Upper lobe of left lung (tissue), 6 donors: ENCODE measurements at regions not wholly inside any gene's neighbourhood (a gene's known extent, or its start where the extent isn't known, plus 50 kb on each side); places are given as distances from the start of the nearest gene placed in this dataset.

Source experiments
- ATAC-seq, 2 donors: fragments of 200-7000 bp; cut with Tn5 transposase; one replicate each; pipeline ENCODE4 v1.9.1; 2022; ENCODE audit warnings: mild to moderate bottlenecking in 2 of 2, moderate library complexity in 2 of 2; ENCODE audit not compliant: low FRiP score in 2 of 2
- DNase-seq, 2 donors: peaks; one replicate each; pipeline ENCODE4 v3.0.0-alpha.2; 2019 to 2020
- H3K27ac ChIP-seq, 4 donors: fragments of 200-600 bp; sonication (generic); one replicate each; pipeline ENCODE4 v1.5.1; 2016 to 2019
- H3K27me3 ChIP-seq, 4 donors: fragments of 200-600 bp; sonication (generic); one replicate each; pipeline ENCODE4 v1.5.1; 2017 to 2019
- H3K36me3 ChIP-seq, 4 donors: fragments of 200-600 bp; sonication (generic); one replicate each; pipeline ENCODE4 v1.5.1; 2016 to 2019
- H3K4me1 ChIP-seq, 4 donors: fragments of 200-600 bp; sonication (generic); one replicate each; pipeline ENCODE4 v1.5.1; 2018 to 2019
- H3K4me3 ChIP-seq, 4 donors: fragments of 200-600 bp; sonication (generic); one replicate each; pipeline ENCODE4 v1.5.1; 2017 to 2019; ENCODE audit warnings: mild to moderate bottlenecking in 2 of 4, moderate library complexity in 1 of 4
- H3K9me3 ChIP-seq, 4 donors: fragments of 200-600 bp; sonication (generic); one replicate each; pipeline ENCODE4 v1.5.1; 2018 to 2019
- EP300 ChIP-seq, 4 donors: sonication (generic); formaldehyde crosslinking; IDR thresholded peaks; one replicate each; pipeline ENCODE4 v1.5.1; 2017; ENCODE audit warnings: antibody characterized with exemption in 4 of 4, control low read depth in 2 of 4
- POLR2A ChIP-seq, 4 donors: fragments of 450-650 bp; IDR thresholded peaks; one replicate each; pipeline ENCODE4 v1.5.1; 2016 to 2017; ENCODE audit warnings: antibody characterized with exemption in 4 of 4, mild to moderate bottlenecking in 2 of 4
- POLR2AphosphoS5 ChIP-seq, 2 donors: sonication (generic); formaldehyde crosslinking; IDR thresholded peaks; one replicate each; pipeline ENCODE4 v1.5.1; 2017; ENCODE audit warnings: antibody characterized with exemption in 2 of 2
- WGBS, 2 donors: methylation state at CpG; one replicate each; pipeline ENCODE4 v1.1.5; 2017 to 2018; 5-methylcytosine and 5-hydroxymethylcytosine counted together
- TF ChIP-seq, protein P1 (sequence below), 6 experiments: fragments of 450-650 bp in 4 of 6; fragments of 200-600 bp in 2 of 6; sonication (generic) in 2 of 6; IDR thresholded peaks; one replicate each; pipeline ENCODE4 v1.5.1; 2016 to 2019; ENCODE audit warnings: antibody characterized with exemption in 6 of 6
- donor health status: DM: no; HTN: no; CAD: no; lungs with moderate emphysema.
- donor health status: DM: no; HTN: yes; CAD: no; lungs with severe emphysema.

DNA sequence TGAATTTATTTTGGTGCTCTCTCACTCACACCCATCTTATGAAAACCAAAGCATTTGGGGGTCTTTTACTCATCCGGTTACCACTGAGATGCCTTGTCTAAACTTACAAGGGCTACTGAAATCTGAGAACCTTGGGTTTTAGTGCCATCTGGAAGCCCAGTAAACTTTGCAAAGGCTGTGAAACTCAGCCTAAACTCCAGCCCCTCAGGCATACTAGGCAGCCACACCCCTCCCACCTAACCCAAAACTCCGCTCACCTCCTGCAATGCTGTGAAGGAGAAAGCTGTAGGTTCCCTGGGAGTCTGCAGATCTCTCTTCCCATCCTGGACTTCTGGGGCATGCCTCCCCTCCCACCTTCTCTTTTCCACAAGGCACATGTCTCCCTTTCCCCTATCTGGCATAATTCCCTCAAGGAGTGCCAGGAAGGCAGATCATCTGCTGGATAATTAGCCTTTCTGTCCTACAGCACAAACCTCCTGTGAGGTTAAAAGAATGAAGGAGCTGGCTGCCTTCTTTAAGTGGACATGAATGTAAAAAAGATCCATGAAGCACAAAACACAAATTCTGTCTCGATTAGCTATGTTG is 71.5 kb upstream of the ANXA1 start:
- 78 to 82% methylated on average over 3 of the region's 3 CpGs for WGBS, 2 donors
- no peaks in the 10 kb centered on the region for H3K4me1 ChIP-seq
- no peak overlapping the region for H3K4me3 ChIP-seq
- ATAC-seq (no peak), DNase-seq (no peak)
- H3K9me3 ChIP-seq, result no peaks in the 10 kb centered on the region
- H3K36me3 ChIP-seq, result no peaks in the 10 kb centered on the region
- no peaks in the 10 kb centered on the region for H3K27me3 ChIP-seq
- H3K27ac ChIP-seq, result no peak overlapping the region
- no peak for TF ChIP-seq POLR2A (IDR thresholded peaks at IDR 0.05)

GRCh38 chr9:73079326-73079725 is 72.3 kb upstream of the ANXA1 start:
- H3K27me3 ChIP-seq, result no peaks in the 10 kb centered on the region
- H3K9me3 ChIP-seq, result no peaks in the 10 kb centered on the region
- H3K27ac ChIP-seq, result no peak overlapping the region
- 79 to 96% methylated on average over 1 of the region's 1 CpG for WGBS, 2 donors
- ATAC-seq (no peak), DNase-seq (no peak)
- H3K4me1 ChIP-seq, result no peaks in the 10 kb centered on the region
- H3K36me3 ChIP-seq, result no peaks in the 10 kb centered on the region
- no peak overlapping the region for H3K4me3 ChIP-seq
- no peak for TF ChIP-seq POLR2AphosphoS5 (IDR thresholded peaks at IDR 0.05)
- TF ChIP-seq, protein P1, sequence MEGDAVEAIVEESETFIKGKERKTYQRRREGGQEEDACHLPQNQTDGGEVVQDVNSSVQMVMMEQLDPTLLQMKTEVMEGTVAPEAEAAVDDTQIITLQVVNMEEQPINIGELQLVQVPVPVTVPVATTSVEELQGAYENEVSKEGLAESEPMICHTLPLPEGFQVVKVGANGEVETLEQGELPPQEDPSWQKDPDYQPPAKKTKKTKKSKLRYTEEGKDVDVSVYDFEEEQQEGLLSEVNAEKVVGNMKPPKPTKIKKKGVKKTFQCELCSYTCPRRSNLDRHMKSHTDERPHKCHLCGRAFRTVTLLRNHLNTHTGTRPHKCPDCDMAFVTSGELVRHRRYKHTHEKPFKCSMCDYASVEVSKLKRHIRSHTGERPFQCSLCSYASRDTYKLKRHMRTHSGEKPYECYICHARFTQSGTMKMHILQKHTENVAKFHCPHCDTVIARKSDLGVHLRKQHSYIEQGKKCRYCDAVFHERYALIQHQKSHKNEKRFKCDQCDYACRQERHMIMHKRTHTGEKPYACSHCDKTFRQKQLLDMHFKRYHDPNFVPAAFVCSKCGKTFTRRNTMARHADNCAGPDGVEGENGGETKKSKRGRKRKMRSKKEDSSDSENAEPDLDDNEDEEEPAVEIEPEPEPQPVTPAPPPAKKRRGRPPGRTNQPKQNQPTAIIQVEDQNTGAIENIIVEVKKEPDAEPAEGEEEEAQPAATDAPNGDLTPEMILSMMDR (IDR thresholded peaks at IDR 0.05), result peak in 1 of 6 experiments; percentile 28

DNA sequence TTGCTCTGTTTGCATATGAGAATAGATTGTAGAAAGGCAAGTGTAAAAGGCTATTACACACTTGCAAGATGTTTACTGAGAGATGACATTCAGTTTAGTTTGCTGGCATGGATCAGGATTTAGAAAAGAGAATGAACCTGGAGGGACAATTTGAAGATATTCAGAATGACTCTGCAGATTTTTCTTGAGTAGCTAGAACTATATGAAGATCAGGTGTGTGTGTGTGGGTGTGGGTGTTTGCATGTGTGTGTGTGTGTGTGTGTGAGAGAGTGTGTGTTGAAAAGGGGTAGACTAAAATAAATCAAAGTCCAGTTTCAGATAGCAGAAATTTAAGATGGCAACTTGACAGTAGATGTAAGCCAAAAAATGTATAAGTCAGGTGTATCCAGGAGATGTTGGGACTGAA is 74.0 kb upstream of the ANXA1 start:
- Histone ChIP-seq H3K9me3 (no peaks in the 10 kb centered on the region), H3K36me3 (no peaks in the 10 kb centered on the region), H3K4me1 (no peaks in the 10 kb centered on the region), H3K4me3 (no peak overlapping the region), H3K27me3 (no peaks in the 10 kb centered on the region), H3K27ac (no peak overlapping the region)
- TF ChIP-seq EP300 (IDR thresholded peaks at IDR 0.05), result no peak
- TF ChIP-seq, protein P1 (IDR thresholded peaks at IDR 0.05), result no peak
- no peak for TF ChIP-seq POLR2AphosphoS5 (IDR thresholded peaks at IDR 0.05)
- no peak for TF ChIP-seq POLR2A (IDR thresholded peaks at IDR 0.05)
- DNase-seq (no peak), ATAC-seq (no peak)

DNA sequence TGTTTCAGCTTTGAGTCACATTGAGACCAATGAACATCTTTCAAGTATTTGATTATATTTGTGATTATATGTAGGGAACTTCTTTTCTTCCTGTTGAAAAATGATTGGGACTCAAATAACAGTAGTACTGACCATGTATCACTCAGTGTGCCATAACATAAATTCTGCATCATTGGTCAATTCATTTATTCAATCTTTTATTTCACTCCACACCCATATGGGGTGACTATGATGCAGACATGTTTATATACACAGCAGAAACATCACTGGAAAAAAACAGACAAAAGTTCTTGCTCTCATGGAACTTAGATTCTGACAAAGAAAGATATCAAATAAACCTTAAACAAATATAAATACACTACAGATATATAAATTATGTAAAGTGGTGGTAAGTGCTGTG is 74.7 kb upstream of the ANXA1 start:
- no peak for ATAC-seq
- TF ChIP-seq POLR2AphosphoS5 (IDR thresholded peaks at IDR 0.05), result no peak
- no peak for TF ChIP-seq POLR2A (IDR thresholded peaks at IDR 0.05)
- no peak for TF ChIP-seq EP300 (IDR thresholded peaks at IDR 0.05)
- no peak overlapping the region for H3K4me3 ChIP-seq
- no peaks in the 10 kb centered on the region for H3K27me3 ChIP-seq
- no peaks in the 10 kb centered on the region for H3K36me3 ChIP-seq
- no peak for DNase-seq
- no peak overlapping the region for H3K27ac ChIP-seq
- H3K9me3 ChIP-seq, result no peaks in the 10 kb centered on the region
- no peaks in the 10 kb centered on the region for H3K4me1 ChIP-seq

- H3K27me3 ChIP-seq, result no peaks in the 10 kb centered on the region
- no peaks in the 10 kb centered on the region for H3K4me1 ChIP-seq
- DNase-seq (no peak), ATAC-seq (no peak)
- H3K27ac ChIP-seq, result no peak overlapping the region
- WGBS, 2 donors, result 60 to 63% methylated on average over 2 of the region's 2 CpGs
- no peak overlapping the region for H3K4me3 ChIP-seq
- no peaks in the 10 kb centered on the region for H3K9me3 ChIP-seq
- no peaks in the 10 kb centered on the region for H3K36me3 ChIP-seq
- TF ChIP-seq POLR2A (IDR thresholded peaks at IDR 0.05) (no peak), POLR2AphosphoS5 (IDR thresholded peaks at IDR 0.05) (no peak), EP300 (IDR thresholded peaks at IDR 0.05) (no peak)
- TF ChIP-seq, protein P1 (IDR thresholded peaks at IDR 0.05), result no peak
These were observed 77.4 kb upstream of the ANXA1 start for GRCh38 chr9:73074176-73074708.
